HG03354 (cell line): ENCODE measurements at regions not wholly inside any gene's neighbourhood (a gene's known extent, or its start where the extent isn't known, plus 50 kb on each side); places are given as distances from the start of the nearest gene placed in this dataset.
"Not testable (repeated sequence)": the region's sequence is repeated elsewhere in the genome, so short reads cannot be mapped to it uniquely, and the experiment has no call there.

Source experiments
- ATAC-seq: cut with Tn5 transposase; IDR thresholded peaks from one replicate; pipeline ENCODE4 v1.9.1; 2021; ENCODE audit warnings: mild to moderate bottlenecking; ENCODE audit not compliant: unreplicated experiment, poor library complexity, severe bottlenecking

DNA sequence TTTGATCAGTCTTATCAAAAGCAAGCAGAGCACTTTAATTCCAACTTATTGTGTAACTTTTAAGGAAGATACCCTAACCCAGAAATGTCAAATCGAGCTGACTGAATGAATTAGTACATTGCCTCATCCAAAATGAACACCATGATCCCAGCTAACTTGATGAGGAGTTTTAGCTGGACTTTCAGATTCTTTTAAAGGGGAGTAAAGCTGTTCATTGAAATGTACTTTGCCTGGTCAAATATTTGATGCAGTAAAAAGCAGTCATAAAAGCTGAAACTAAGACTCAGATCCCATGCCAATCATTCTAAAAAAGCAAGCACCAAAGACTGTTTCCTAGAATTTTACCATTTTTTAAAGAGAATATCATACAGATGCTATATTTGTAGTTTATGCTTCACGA, 114.1 kb downstream of the FSCB start:
- no peak for ATAC-seq

GRCh38 chr14:44388306-44388705, 118.8 kb downstream of the FSCB start:
- no peak for ATAC-seq

- ATAC-seq, result no peak
These were observed 121.2 kb downstream of the FSCB start for GRCh38 chr14:44385906-44386305.

- ATAC-seq, result not testable (repeated sequence)
These were observed 121.8 kb downstream of the FSCB start for GRCh38 chr14:44385296-44385695.

- not testable (repeated sequence) for ATAC-seq
These were observed 122.3 kb downstream of the FSCB start for GRCh38 chr14:44384601-44385293.

DNA sequence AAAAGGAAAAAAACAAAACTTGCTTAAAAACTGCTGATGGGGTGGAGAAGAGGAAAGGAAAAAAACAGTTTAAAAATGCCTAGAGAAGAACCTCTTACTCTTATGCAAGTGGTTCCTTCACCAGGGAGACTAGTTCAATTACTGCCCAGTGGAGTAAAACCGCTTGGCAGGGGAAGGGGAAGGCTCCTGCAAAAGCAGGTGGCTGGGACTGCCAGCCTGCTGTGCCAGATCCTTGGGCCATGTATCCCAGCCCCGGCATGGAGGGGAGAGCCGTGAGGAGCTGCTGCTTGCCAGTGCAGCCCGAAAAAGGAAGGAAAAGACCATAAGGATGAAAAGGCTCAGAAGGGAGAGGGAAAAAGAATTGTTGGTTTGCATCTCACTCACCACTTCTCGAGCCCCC, 123.0 kb downstream of the FSCB start:
- no peak for ATAC-seq

DNA sequence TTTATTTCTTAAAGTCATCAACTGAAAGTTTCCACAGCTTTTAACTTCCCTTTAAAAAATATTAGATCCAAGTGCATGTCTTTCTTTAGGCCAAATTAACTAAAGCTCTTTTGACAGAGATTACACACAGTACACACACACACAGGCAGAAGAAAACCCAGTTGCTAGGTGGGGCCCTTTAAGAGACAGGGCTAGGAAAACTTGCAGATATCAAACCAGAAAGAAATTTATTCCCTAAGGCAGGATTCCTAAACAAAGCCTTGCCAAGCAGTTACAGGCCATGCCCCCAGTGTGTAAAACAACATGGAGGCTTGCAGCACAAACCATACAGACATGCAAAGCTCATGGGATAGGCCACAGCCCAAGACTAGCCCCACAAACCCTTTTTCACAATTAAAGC, 123.4 kb downstream of the FSCB start:
- ATAC-seq, result no peak

DNA sequence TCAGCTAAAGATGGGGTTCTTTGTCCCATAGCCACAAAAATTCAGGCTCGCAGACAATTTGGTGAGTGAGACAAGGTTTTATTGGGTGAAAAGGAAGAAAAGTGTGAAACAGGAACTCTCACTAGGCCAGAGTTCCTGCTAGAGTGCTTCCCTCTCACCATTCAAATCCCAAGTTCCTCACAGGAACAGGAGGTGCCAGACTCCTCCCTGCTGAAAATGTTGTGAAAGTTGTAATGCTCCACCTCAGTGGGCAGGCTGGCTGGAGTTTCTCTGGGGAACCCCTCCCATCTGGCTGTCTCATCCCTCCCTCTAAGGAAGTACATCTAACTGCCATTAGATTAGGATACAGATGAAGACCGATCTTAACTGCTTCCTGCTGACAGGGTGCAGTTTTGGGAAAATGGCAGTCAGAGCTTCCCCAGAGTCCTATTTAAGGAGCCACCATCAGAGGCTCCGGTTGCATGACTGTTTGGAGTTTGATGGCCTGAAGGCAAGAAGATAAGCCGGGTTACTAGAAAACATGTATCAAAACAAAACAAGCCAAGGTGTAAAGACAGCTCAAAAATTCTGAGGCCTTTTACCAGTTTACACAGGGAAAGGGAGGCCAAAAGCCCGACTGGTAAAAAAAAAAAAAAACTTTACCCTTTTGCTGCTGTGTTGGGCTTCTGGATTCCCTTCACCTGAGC, 127.6 kb downstream of the FSCB start:
- no peak for ATAC-seq

GRCh38 chr14:44374906-44375305, 132.2 kb downstream of the FSCB start:
- ATAC-seq, result no peak

- no peak for ATAC-seq
These were observed 134.1 kb downstream of the FSCB start for GRCh38 chr14:44372807-44373489.

GRCh38 chr14:44372231-44372630, 134.9 kb downstream of the FSCB start:
- no peak for ATAC-seq

DNA sequence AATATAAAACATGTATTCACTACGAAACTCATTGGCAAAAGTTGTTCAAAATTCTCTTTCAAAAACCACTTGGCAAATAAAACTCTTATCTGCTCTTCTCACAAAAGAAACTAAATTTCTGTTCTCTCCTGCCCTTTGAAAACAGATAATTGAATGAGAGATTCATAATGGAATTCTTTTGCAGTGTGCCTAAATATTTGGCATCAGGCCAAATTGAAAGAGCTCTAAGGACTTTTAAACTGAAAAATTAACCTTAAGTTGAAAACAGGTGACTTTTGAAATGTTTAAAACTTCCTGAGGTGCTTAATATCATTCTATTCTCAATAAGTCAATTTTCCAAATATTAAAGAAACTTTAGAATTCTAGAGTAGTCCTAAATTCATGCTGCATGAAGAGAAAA, 136.4 kb downstream of the FSCB start:
- no peak for ATAC-seq

DNA sequence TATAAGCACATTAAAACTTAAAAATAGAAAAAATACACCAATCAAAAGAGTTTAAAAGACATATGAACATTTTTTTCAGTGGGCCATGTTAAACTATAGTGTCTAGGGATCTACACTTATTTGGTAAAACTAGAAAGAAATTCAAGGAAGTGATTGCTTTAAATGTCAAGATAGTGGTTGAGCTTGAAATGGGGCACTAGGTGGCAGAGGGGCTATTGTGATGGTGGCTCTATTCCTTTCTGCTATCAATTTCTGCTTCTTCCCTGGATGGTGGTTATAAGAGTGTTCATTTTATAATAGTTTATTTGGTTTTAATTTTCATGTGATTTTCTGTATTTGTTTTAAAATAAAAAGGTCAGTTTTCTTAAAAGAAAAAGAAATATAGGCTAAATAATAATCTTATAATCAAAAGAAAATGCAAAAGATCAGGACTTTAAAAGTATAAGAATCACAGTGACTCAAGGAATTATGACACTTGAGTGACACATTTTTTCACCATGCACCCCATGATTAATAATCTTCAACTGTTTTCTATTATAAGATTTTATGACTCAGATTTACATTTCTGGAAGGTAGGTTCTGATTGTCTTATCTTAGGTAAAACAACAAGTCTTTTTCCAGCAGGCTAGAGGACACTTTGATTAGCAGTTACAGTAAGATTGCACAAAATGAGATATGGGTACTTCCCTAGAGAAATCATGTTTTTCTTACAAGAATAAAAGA, 137.5 kb downstream of the FSCB start:
- ATAC-seq, result no peak

DNA sequence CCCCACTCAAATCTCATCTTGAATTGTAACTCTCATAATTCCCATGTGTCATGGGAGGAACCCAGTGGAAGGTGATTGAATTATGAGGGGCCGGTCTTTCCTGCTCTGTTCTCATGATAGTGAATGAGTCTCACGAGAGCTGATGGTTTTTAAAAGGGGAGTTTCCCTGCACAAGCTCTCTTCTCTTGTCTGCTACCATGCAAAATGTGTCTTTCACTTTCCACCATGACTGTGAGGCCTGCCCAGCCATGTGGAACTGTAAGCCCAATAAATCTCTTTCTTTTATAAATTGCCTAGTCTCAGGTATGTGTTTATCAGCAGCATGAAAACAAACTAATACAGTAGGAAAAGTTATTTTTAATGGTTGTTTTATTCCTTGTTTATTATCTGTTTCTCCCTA, 146.0 kb downstream of the FSCB start:
- no peak for ATAC-seq

DNA sequence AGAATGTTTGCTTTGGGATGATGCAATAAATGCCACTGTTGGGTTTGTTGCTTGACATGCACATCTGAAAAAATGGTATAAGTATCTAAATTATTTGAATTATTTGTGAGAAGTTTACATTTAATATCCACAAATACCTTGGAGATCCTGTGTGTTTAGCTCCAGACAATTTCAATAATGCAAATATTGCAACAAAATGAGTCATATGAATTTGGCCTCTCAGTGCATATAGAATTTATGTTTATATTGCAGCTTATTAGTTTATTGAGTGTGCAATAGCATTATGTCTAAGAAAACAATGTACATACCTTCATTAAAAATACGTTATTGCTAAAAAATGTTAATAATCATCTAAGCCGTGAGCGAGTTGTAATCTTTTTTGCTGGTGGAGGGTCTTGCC, 153.3 kb downstream of the FSCB start:
- ATAC-seq, result no peak

DNA sequence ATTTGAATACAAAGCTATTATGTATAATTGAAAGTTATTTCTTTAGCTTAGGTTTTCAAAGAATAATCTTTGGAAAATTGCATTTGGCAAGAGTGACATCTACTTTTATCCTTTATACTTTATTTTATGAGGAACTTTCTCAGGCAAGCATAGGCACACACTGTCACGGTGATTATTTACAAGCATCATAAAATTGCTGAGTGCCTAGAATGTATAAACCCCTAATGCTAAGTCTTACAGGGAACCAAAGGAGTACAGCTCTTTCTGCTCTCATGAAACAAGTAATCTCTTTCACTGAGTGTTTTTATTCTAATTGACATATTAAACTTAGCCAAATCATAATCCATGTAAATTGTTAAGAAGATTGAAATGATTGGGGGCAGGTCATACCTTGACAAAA, 154.9 kb downstream of the FSCB start:
- no peak for ATAC-seq

DNA sequence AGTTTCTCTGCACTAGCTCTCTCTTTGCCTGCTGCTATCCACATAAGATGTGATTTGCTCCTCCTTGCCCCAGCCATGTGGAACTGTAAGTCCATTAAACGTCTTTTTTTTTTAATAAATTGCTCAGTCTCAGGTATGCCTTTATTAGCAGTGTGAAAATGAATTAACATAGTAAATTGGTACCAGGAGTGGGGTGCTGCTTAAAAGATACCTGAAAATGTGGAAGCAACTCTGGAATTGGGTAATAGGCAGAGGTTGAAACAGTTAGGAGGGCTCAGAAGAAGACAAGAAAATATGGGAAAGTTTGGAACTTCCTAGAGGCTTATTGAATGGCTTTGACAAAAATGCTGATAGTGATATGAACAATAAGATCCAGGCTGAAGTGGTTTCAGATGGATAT, 159.8 kb downstream of the FSCB start:
- no peak for ATAC-seq

DNA sequence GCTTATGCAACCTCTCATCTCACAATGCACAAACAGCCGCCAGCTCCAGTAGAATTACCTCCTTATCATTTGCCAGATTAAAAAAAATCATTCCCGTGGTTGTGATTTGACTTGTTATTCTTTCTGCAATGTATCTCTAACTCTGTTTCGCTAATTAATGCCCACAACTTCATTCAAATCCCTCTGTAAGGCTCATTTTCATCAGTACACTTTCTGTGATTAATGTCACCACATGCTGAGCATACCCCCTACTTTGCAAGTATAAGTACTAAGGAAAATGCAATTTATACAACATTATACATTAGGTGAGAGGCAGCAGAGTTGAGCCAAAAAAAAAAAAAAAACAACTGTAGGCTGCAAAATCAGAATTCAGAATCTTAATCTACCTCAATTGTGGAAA, 166.0 kb downstream of the FSCB start:
- ATAC-seq, result no peak

DNA sequence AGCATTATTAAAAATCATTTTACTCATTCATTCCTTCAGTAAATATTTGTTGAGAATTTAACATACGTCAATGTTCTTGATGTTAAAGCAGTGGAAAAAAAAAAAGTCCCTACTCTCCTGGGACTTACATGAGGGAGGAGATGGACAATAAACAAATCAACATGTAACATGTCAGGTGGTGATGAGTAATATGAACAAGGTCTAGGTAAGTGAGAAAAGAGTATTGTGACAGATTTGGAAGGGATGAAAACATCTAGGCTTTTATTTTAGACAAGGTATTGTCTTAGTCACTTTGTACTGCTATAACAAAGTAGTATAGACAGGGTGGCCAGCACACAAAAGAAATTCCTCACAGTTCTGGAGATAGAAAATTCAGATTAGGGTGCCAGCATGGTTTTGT, 167.2 kb downstream of the FSCB start:
- ATAC-seq, result no peak

- ATAC-seq, result no peak
These were observed 167.9 kb downstream of the FSCB start for GRCh38 chr14:44339231-44339630.

DNA sequence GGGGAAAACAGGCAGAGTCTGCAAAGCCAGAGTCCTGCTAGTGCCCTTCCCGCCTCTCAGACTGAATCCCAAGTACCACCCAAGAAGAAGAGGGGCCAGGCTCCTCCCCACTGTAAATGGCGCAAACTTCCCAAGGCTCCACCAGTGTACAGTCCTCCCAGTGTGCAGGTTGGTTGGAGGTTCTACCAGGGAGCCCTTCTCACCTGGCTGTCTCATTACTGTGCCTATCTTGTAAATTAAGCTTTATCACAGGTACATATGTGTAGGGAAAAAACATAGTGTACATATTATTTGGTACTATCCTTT, 189.7 kb downstream of the FSCB start:
- no peak for ATAC-seq
